H1 (cell line): ENCODE measurements at regions not wholly inside any gene's neighbourhood (a gene's known extent, or its start where the extent isn't known, plus 50 kb on each side); places are given as distances from the start of the nearest gene placed in this dataset.

Experiments used
- GTF2F1 ChIP-seq: IDR thresholded peaks from 2 replicates; pipeline ENCODE4 v1.6.1; 2012; ENCODE audit warnings: low read depth, low read length, improper control_type of control experiment, borderline replicate concordance
- NANOG ChIP-seq: IDR thresholded peaks from 2 replicates; pipeline ENCODE4 v1.6.1; 2011; ENCODE audit warnings: low read length, low read depth, mild to moderate bottlenecking, inconsistent platforms; ENCODE audit not compliant: insufficient read depth, poor library complexity, severe bottlenecking
- RFX5 ChIP-seq: IDR thresholded peaks from 2 replicates; pipeline ENCODE4 v1.6.1; 2011; ENCODE audit warnings: low read depth, low read length, improper control_type of control experiment, borderline replicate concordance

- TF ChIP-seq GTF2F1 (no peak), RFX5 (no peak), NANOG (no peak)
- TF ChIP-seq, all 59 proteins: peak for 0
Measured at GRCh38 chr13:21319869-21320641, 139.0 kb downstream of the ZDHHC20 start (continued).
